Prostate gland (tissue), 2 donors: ENCODE measurements at regions not wholly inside any gene's neighbourhood (a gene's known extent, or its start where the extent isn't known, plus 50 kb on each side); places are given as distances from the start of the nearest gene placed in this dataset.

Source experiments
- DNase-seq: peaks from one replicate; pipeline ENCODE4 v3.0.0-alpha.2; 2019; ENCODE audit warnings: low spot score
- H3K27ac ChIP-seq, 2 donors: fragments of 200-600 bp; sonication (generic); 2 replicates each; pipeline ENCODE4 v1.5.1; 2017 to 2019
- H3K27me3 ChIP-seq: fragments of 200-600 bp; sonication (generic); replicated peaks from 2 replicates; pipeline ENCODE4 v1.5.1; 2019; ENCODE audit not compliant: insufficient read depth
- H3K36me3 ChIP-seq, 2 donors: fragments of 200-600 bp; sonication (generic); 1 replicate in 1 of 2; 2 replicates in 1 of 2; pipeline versions ENCODE4 v1.5.1 to v1.8.1; 2017 to 2019
- H3K4me1 ChIP-seq: fragments of 200-600 bp; sonication (generic); replicated peaks from 2 replicates; pipeline ENCODE4 v1.5.1; 2019
- H3K4me3 ChIP-seq, 2 donors: fragments of 200-600 bp; sonication (generic); 2 replicates each; pipeline ENCODE4 v1.5.1; 2017 to 2019
- H3K9me3 ChIP-seq: fragments of 200-600 bp; sonication (generic); 2 replicates; pipeline ENCODE4 v1.5.1; 2017
- CTCF ChIP-seq, 4 experiments: fragments of 200-600 bp in 2 of 4; fragments of 450-650 bp in 2 of 4; sonication (generic) in 2 of 4; IDR thresholded peaks; 1 replicate in 3 of 4; 2 replicates in 1 of 4; pipeline ENCODE4 v1.5.1; 2016 to 2019; ENCODE audit warnings: antibody characterized with exemption in 4 of 4, mild to moderate bottlenecking in 2 of 4, moderate library complexity in 2 of 4
- POLR2A ChIP-seq: fragments of 450-650 bp; IDR thresholded peaks from one replicate; pipeline ENCODE4 v1.6.1; 2016; ENCODE audit warnings: antibody characterized with exemption, mild to moderate bottlenecking
- POLR2AphosphoS5 ChIP-seq: sonication (generic); formaldehyde crosslinking; IDR thresholded peaks from one replicate; pipeline ENCODE4 v1.6.1; 2017; ENCODE audit warnings: antibody characterized with exemption
- WGBS: methylation state at CpG from one replicate; pipeline ENCODE4 v1.1.5; 2018; 5-methylcytosine and 5-hydroxymethylcytosine counted together
- intact Hi-C: fragments of 100-400 bp; cut with DNase I; formaldehyde crosslinking; loops from one replicate; pipeline ENCODE4 v1.14.2; 2022
- small RNA-seq, 2 donors: library from RNA; depleted of rRNA; stranded (forward); fragments of <200 nt; gene quantifications; one replicate each; pipeline ENCODE3, GENCODE V24; 2016

DNA sequence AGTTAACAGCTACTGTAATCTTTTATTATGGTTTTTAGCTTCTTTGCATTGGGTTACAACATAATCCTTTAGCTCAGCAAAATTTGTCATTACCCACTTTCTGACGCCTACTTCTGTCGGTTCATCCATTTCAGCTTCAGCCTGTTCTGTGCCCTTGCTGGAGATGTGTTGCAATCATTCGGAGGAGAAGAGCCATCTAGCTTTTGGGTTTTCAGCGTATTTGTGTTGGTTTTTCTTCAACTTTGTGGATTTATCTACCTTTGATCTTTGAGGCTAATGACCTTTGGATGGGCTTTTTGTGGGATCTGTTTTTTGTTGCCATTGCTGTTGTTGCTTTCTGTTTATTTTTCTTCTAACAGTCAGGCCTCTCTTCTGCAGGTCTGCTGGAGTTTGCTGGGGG, 69.2 kb upstream of the ATXN7L3B start:
- Histone ChIP-seq H3K27me3 (no peaks in the 10 kb centered on the region), H3K27ac (no peak overlapping the region), H3K36me3 (no peaks in the 10 kb centered on the region), H3K4me1 (no peaks in the 10 kb centered on the region), H3K9me3 (no peaks in the 10 kb centered on the region), H3K4me3 (no peak overlapping the region)
- TF ChIP-seq CTCF (IDR thresholded peaks at IDR 0.05): no peak
- no peak for TF ChIP-seq POLR2AphosphoS5
- no peak for TF ChIP-seq POLR2A
- no peak for DNase-seq
- WGBS: 81% methylated on average over 4 of the region's 4 CpGs
- intact Hi-C loops: no loop called here

GRCh38 chr12:74476234-74476633, 61.4 kb upstream of the ATXN7L3B start:
- 76% methylated on average over 1 of the region's 1 CpG for WGBS
- Histone ChIP-seq H3K4me1 (no peaks in the 10 kb centered on the region), H3K9me3 (no peaks in the 10 kb centered on the region), H3K4me3 (no peak overlapping the region), H3K27me3 (no peaks in the 10 kb centered on the region), H3K36me3 (no peaks in the 10 kb centered on the region), H3K27ac (no peak overlapping the region)
- no peak for TF ChIP-seq POLR2A
- no peak for DNase-seq
- intact Hi-C loops: no loop called here

DNA sequence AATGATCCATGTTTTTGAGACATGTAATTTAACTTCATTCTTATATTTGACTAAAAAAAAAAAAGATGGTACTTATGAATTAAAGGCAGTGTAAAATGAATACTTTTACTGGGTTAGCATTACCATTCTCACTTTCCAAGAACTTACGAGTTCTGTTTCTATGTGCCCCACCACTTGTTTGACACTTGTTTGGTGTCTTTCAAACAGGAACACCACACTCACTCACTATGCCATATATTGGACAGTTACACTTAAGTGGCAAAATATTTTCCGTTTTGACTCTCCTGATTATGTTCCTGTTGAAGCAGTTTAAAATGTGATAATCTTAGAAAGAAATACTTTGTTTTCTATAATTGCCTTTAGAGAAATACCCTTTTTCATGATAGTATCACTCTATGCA, 56.6 kb upstream of the ATXN7L3B start:
- no peaks in the 10 kb centered on the region for H3K9me3 ChIP-seq
- no peaks in the 10 kb centered on the region for H3K36me3 ChIP-seq
- no peak overlapping the region for H3K4me3 ChIP-seq
- H3K27me3 ChIP-seq: no peaks in the 10 kb centered on the region
- DNase-seq: no peak
- 93% methylated on average over 2 of the region's 2 CpGs for WGBS
- intact Hi-C loops: no loop called here
- no peak overlapping the region for H3K27ac ChIP-seq
- H3K4me1 ChIP-seq: no peaks in the 10 kb centered on the region
- TF ChIP-seq POLR2AphosphoS5 (no peak), POLR2A (no peak), CTCF (IDR thresholded peaks at IDR 0.05) (no peak)

DNA sequence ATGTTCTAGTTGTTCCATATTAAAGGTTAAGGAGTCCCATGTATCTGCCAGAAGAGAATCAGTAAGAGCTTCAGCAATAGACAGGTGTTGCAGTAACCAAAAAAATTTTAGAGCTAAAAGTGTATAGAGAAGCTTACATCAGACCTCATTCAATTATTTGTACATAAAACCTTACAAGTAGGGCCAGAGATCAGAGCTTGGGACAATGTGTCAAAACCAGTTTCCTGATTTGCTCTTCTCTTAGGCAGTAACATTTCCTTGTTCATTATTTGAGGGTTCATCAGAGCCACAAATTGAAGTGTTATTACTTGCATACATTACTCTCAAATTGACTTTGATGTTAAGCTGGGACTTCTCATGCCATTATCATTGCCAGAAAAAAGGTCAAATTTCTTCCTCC, 55.5 kb upstream of the ATXN7L3B start:
- DNase-seq: no peak

GRCh38 chr12:74483057-74483456, 54.6 kb upstream of the ATXN7L3B start:
- no peaks in the 10 kb centered on the region for H3K27me3 ChIP-seq
- no peak for DNase-seq
- TF ChIP-seq POLR2AphosphoS5 (no peak), CTCF (IDR thresholded peaks at IDR 0.05) (no peak), POLR2A (no peak)
- H3K9me3 ChIP-seq: no peaks in the 10 kb centered on the region
- no peak overlapping the region for H3K4me3 ChIP-seq
- H3K27ac ChIP-seq: no peak overlapping the region
- H3K4me1 ChIP-seq: no peaks in the 10 kb centered on the region
- no peaks in the 10 kb centered on the region for H3K36me3 ChIP-seq
- 45% methylated on average over 3 of the region's 3 CpGs for WGBS
- intact Hi-C loops: no loop called here

More for the DNA sequence above, 55.5 kb upstream of the ATXN7L3B start:
- no peak overlapping the region for H3K4me3 ChIP-seq
- intact Hi-C loops: no loop called here
- H3K4me1 ChIP-seq: no peaks in the 10 kb centered on the region
- no peak overlapping the region for H3K27ac ChIP-seq
- H3K36me3 ChIP-seq: no peaks in the 10 kb centered on the region
- H3K27me3 ChIP-seq: no peaks in the 10 kb centered on the region
- TF ChIP-seq CTCF (IDR thresholded peaks at IDR 0.05): no peak
- no peak for TF ChIP-seq POLR2A
- no peak for TF ChIP-seq POLR2AphosphoS5
- H3K9me3 ChIP-seq: no peaks in the 10 kb centered on the region

Small RNA genes in the stretch of these regions (small RNA-seq; reads per million reads assigned to genes)
- gene AC090502.2 (0 reads per million in 2 donors), gene RF00096 (0 reads per million in 2 donors), gene RNU6-1012P (0 reads per million in 2 donors)
